ENCODE measurements at regions not wholly inside any gene's neighbourhood (a gene's known extent, or its start where the extent isn't known, plus 50 kb on each side); places are given as distances from the start of the nearest gene placed in this dataset.

GRCh38 chr13:47220453-47221140 lies 323.7 kb upstream of the HTR2A start:
- intact Hi-C loops (cut with DNase I; ENCODE audit: low total_unique reads) = no loop called here
- H3K36me3 ChIP-seq = no peaks in the 10 kb centered on the region
- TF ChIP-seq POLR2A (IDR thresholded peaks at IDR 0.05) = no peak
- no peak for TF ChIP-seq POLR2AphosphoS5 (IDR thresholded peaks at IDR 0.05)
- H3K27me3 ChIP-seq = no peaks in the 10 kb centered on the region
- no peaks in the 10 kb centered on the region for H3K4me1 ChIP-seq
- no peak overlapping the region for H3K4me3 ChIP-seq
- no peak overlapping the region for H3K27ac ChIP-seq
- no peak for DNase-seq (ENCODE audit: low spot score in 2 of 2)
- no peaks in the 10 kb centered on the region for H3K9me3 ChIP-seq

- Histone ChIP-seq H3K36me3 (no peaks in the 10 kb centered on the region), H3K4me3 (no peak overlapping the region), H3K27ac (no peak overlapping the region), H3K4me1 (no peaks in the 10 kb centered on the region), H3K9me3 (no peaks in the 10 kb centered on the region), H3K27me3 (no peaks in the 10 kb centered on the region)
- intact Hi-C loops (cut with DNase I; ENCODE audit: low total_unique reads) = no loop called here
- TF ChIP-seq, protein P1, sequence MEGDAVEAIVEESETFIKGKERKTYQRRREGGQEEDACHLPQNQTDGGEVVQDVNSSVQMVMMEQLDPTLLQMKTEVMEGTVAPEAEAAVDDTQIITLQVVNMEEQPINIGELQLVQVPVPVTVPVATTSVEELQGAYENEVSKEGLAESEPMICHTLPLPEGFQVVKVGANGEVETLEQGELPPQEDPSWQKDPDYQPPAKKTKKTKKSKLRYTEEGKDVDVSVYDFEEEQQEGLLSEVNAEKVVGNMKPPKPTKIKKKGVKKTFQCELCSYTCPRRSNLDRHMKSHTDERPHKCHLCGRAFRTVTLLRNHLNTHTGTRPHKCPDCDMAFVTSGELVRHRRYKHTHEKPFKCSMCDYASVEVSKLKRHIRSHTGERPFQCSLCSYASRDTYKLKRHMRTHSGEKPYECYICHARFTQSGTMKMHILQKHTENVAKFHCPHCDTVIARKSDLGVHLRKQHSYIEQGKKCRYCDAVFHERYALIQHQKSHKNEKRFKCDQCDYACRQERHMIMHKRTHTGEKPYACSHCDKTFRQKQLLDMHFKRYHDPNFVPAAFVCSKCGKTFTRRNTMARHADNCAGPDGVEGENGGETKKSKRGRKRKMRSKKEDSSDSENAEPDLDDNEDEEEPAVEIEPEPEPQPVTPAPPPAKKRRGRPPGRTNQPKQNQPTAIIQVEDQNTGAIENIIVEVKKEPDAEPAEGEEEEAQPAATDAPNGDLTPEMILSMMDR (IDR thresholded peaks at IDR 0.05) = no peak
- no peak for TF ChIP-seq POLR2AphosphoS5 (IDR thresholded peaks at IDR 0.05)
- TF ChIP-seq POLR2A (IDR thresholded peaks at IDR 0.05) = no peak
- no peak for DNase-seq (ENCODE audit: low spot score in 2 of 2)
Measured at GRCh38 chr13:47218611-47219010, 321.8 kb upstream of the HTR2A start.

GRCh38 chr13:47216176-47216822 lies 319.4 kb upstream of the HTR2A start:
- no peaks in the 10 kb centered on the region for H3K9me3 ChIP-seq
- no peaks in the 10 kb centered on the region for H3K27me3 ChIP-seq
- TF ChIP-seq POLR2AphosphoS5 (IDR thresholded peaks at IDR 0.05) (no peak), POLR2A (IDR thresholded peaks at IDR 0.05) (no peak)
- TF ChIP-seq, protein P1 (IDR thresholded peaks at IDR 0.05) = no peak
- intact Hi-C loops (cut with DNase I; ENCODE audit: low total_unique reads) = no loop called here
- H3K27ac ChIP-seq = no peak overlapping the region
- no peaks in the 10 kb centered on the region for H3K4me1 ChIP-seq
- DNase-seq (ENCODE audit: low spot score in 2 of 2) = no peak
- H3K4me3 ChIP-seq = no peak overlapping the region
- H3K36me3 ChIP-seq = no peaks in the 10 kb centered on the region

DNA sequence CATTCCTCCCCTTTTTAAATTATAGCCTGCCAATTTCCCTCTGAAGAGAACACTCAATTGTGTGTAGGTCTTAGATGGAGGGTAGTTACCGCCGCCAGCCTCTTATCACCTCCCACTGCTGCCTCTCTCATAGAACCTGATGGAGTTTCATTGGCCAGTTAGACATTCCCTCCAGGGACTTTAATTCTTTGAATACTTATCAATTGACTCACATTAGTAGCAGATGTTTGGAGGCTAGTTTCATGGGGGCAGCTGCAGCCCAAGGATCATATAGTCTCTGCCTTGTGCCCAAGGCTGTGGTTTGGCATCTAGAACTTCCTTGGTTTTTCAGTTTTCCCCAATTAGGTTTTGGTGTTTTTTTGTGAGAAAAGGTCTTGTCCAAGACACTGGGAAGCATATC lies 318.9 kb upstream of the HTR2A start:
- Histone ChIP-seq H3K4me1 (no peaks in the 10 kb centered on the region), H3K4me3 (no peak overlapping the region), H3K9me3 (no peaks in the 10 kb centered on the region), H3K27ac (no peak overlapping the region), H3K27me3 (no peaks in the 10 kb centered on the region), H3K36me3 (no peaks in the 10 kb centered on the region)
- no peak for DNase-seq (ENCODE audit: low spot score in 2 of 2)
- TF ChIP-seq, protein P1 (IDR thresholded peaks at IDR 0.05) = no peak
- TF ChIP-seq POLR2AphosphoS5 (IDR thresholded peaks at IDR 0.05) = no peak
- TF ChIP-seq POLR2A (IDR thresholded peaks at IDR 0.05) = no peak
- intact Hi-C loops (cut with DNase I; ENCODE audit: low total_unique reads) = no loop called here

DNA sequence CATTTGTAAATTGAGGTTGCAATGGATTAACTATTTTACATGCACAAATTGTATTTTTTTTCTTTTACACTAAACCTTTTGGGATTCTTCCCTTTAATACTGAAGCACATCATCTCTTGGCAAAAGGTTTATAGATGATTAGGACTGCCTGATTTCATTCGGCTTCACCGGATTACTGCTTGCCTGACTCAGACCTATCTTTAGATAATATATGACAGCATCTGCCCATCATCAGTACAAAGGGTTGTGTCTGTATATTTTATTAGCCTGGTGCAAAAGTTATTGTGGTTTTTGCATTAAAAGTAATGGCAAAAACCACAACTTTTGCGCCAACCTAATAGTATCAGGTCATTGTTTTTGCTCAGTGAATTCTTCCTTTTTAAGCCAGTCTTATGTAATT lies 316.2 kb upstream of the HTR2A start:
- intact Hi-C loops (cut with DNase I; ENCODE audit: low total_unique reads) = no loop called here
- H3K27me3 ChIP-seq = no peaks in the 10 kb centered on the region
- TF ChIP-seq, protein P1 (IDR thresholded peaks at IDR 0.05) = no peak
- no peak for TF ChIP-seq POLR2AphosphoS5 (IDR thresholded peaks at IDR 0.05)
- TF ChIP-seq POLR2A (IDR thresholded peaks at IDR 0.05) = no peak

More for the DNA sequence above, 316.2 kb upstream of the HTR2A start:
- no peak overlapping the region for H3K27ac ChIP-seq
- H3K36me3 ChIP-seq = no peaks in the 10 kb centered on the region
- DNase-seq (ENCODE audit: low spot score in 2 of 2) = no peak
- H3K4me3 ChIP-seq = no peak overlapping the region
- H3K9me3 ChIP-seq = no peaks in the 10 kb centered on the region
- no peaks in the 10 kb centered on the region for H3K4me1 ChIP-seq
